ENCODE measurements at regions not wholly inside any gene's neighbourhood (a gene's known extent, or its start where the extent isn't known, plus 50 kb on each side); places are given as distances from the start of the nearest gene placed in this dataset.

GRCh38 chr4:144310535-144310934 lies 170.0 kb upstream of the GYPA start (continued):
- TF ChIP-seq POU6F1 (CRISPR knock-in tag; IDR thresholded peaks at IDR 0.05; ENCODE audit: borderline replicate concordance, low read depth) (no peak), PPARA (CRISPR knock-in tag; IDR thresholded peaks at IDR 0.05; ENCODE audit: borderline replicate concordance) (no peak), TSHZ2 (CRISPR knock-in tag; IDR thresholded peaks at IDR 0.05) (no peak), ISL1 (CRISPR knock-in tag; IDR thresholded peaks at IDR 0.05) (no peak), ZNF70 (CRISPR knock-in tag; IDR thresholded peaks at IDR 0.05) (no peak), ARNTL (CRISPR knock-in tag; IDR thresholded peaks at IDR 0.05; ENCODE audit: borderline replicate concordance, low read depth) (no peak), TCF4 (CRISPR knock-in tag; IDR thresholded peaks at IDR 0.05; ENCODE audit: borderline replicate concordance) (no peak)

DNA sequence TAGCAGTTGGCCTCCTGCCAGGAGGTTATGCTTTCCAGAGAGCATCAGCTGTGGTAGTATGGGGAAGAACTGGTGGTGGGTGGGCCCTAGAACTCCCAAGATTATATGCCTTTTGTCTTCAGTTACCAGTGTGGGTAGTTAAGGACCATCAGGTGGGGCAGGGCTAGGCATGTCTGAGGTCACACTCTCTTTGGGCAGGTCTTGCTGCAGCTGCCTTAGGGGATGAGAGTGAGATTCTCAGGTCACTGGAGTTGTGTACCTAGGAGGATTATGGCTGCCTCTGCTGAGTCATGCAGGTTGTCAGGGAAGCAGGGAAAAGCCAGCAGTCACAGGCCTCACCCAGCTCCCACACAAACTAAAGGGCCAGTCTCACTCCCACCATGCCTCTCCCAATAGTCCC lies 172.9 kb upstream of the GYPA start:
- no peak for ATAC-seq

DNA sequence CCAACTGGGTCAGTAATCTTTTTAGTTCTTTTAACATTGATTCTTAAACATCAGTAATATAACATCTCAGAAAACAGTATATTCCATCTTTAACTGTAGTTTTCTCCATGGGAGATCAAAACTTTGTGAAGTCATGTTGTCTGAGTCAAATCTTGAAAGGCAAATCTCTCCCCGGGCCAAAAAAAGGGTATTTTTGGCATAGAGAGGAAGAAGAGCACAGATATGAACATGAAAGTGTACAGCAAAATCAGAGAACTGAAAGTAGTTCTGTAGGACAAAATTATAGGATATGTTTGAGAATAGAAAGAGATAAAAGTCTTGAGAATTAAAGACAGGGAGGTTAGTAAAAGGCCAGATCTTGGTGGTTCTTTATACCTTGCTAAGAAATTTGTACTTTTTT lies 176.4 kb upstream of the GYPA start:
- ATAC-seq: no peak

More for the DNA sequence above, 172.9 kb upstream of the GYPA start:
- TF ChIP-seq ARNTL (CRISPR knock-in tag; IDR thresholded peaks at IDR 0.05; ENCODE audit: borderline replicate concordance, low read depth): no peak
- TF ChIP-seq, protein P1, sequence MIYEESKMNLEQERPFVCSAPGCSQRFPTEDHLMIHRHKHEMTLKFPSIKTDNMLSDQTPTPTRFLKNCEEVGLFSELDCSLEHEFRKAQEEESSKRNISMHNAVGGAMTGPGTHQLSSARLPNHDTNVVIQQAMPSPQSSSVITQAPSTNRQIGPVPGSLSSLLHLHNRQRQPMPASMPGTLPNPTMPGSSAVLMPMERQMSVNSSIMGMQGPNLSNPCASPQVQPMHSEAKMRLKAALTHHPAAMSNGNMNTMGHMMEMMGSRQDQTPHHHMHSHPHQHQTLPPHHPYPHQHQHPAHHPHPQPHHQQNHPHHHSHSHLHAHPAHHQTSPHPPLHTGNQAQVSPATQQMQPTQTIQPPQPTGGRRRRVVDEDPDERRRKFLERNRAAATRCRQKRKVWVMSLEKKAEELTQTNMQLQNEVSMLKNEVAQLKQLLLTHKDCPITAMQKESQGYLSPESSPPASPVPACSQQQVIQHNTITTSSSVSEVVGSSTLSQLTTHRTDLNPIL (CRISPR knock-in tag; IDR thresholded peaks at IDR 0.05; ENCODE audit: low read depth): no peak
- no peak for TF ChIP-seq ZNF565 (CRISPR knock-in tag; conservative IDR thresholded peaks at IDR 0.05; ENCODE audit: low read depth)
- TF ChIP-seq CSDC2 (CRISPR knock-in tag; IDR thresholded peaks at IDR 0.05): no peak
- no peak for TF ChIP-seq BACH2 (CRISPR knock-in tag; IDR thresholded peaks at IDR 0.05; ENCODE audit: borderline replicate concordance)
- TF ChIP-seq ZFP30 (CRISPR knock-in tag; IDR thresholded peaks at IDR 0.05): no peak
- TF ChIP-seq POU6F1 (CRISPR knock-in tag; IDR thresholded peaks at IDR 0.05; ENCODE audit: borderline replicate concordance, low read depth): no peak
- no peak for TF ChIP-seq TOX (CRISPR knock-in tag; IDR thresholded peaks at IDR 0.05; ENCODE audit: borderline replicate concordance)
- TF ChIP-seq RARB (CRISPR knock-in tag; IDR thresholded peaks at IDR 0.05): no peak
- no peak for TF ChIP-seq OSR1 (CRISPR knock-in tag; IDR thresholded peaks at IDR 0.05)
- TF ChIP-seq TCF4 (CRISPR knock-in tag; IDR thresholded peaks at IDR 0.05; ENCODE audit: borderline replicate concordance): no peak

More for the DNA sequence above, 176.4 kb upstream of the GYPA start:
- no peak for TF ChIP-seq SNAI2 (CRISPR knock-in tag; IDR thresholded peaks at IDR 0.05)
- no peak for TF ChIP-seq BACH2 (CRISPR knock-in tag; IDR thresholded peaks at IDR 0.05; ENCODE audit: borderline replicate concordance)
- TF ChIP-seq CSDC2 (CRISPR knock-in tag; IDR thresholded peaks at IDR 0.05): no peak
- no peak for TF ChIP-seq TCF4 (CRISPR knock-in tag; IDR thresholded peaks at IDR 0.05; ENCODE audit: borderline replicate concordance)
- TF ChIP-seq ESRRG (CRISPR knock-in tag; IDR thresholded peaks at IDR 0.05): no peak
- TF ChIP-seq ISL1 (CRISPR knock-in tag; IDR thresholded peaks at IDR 0.05): no peak
- TF ChIP-seq PATZ1 (CRISPR knock-in tag; IDR thresholded peaks at IDR 0.05; ENCODE audit: borderline replicate concordance): no peak
- TF ChIP-seq ZNF8 (CRISPR knock-in tag; IDR thresholded peaks at IDR 0.05): no peak
